ENCODE measurements at regions not wholly inside any gene's neighbourhood (a gene's known extent, or its start where the extent isn't known, plus 50 kb on each side); places are given as distances from the start of the nearest gene placed in this dataset.
A peak's percentile ranks its signal among the peaks of the same experiment; 100 is the strongest.

DNA sequence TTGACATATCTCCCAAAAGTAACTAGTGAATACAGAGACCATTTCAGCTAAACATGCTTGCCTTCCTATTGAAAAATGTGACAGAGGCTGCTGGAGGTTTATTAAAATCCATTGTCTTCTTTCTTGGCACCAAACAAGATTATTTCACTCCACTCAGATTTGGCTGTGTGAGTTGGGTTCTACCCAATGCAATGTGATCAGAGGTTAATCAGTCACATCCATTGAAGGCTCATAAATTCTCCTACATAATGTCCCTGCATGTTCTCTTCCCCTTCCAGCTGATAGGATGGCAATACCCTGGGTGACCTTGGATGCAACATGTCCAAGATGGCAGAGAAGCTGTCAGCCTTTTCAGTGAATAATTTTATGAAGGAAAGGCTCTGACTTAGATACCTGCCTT is 54.5 kb downstream of the TKTL2 start:
- no peak for DNase-seq (ENCODE audit: low spot score in 2 of 2)
- TF ChIP-seq, protein P1, sequence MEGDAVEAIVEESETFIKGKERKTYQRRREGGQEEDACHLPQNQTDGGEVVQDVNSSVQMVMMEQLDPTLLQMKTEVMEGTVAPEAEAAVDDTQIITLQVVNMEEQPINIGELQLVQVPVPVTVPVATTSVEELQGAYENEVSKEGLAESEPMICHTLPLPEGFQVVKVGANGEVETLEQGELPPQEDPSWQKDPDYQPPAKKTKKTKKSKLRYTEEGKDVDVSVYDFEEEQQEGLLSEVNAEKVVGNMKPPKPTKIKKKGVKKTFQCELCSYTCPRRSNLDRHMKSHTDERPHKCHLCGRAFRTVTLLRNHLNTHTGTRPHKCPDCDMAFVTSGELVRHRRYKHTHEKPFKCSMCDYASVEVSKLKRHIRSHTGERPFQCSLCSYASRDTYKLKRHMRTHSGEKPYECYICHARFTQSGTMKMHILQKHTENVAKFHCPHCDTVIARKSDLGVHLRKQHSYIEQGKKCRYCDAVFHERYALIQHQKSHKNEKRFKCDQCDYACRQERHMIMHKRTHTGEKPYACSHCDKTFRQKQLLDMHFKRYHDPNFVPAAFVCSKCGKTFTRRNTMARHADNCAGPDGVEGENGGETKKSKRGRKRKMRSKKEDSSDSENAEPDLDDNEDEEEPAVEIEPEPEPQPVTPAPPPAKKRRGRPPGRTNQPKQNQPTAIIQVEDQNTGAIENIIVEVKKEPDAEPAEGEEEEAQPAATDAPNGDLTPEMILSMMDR (IDR thresholded peaks at IDR 0.05) = no peak
- TF ChIP-seq POLR2A (IDR thresholded peaks at IDR 0.05) = no peak
- no peak for TF ChIP-seq POLR2AphosphoS5 (IDR thresholded peaks at IDR 0.05)
- intact Hi-C loops (cut with DNase I; ENCODE audit: low total_unique reads) = no loop called here
- no peaks in the 10 kb centered on the region for H3K27me3 ChIP-seq
- no peaks in the 10 kb centered on the region for H3K9me3 ChIP-seq
- H3K4me3 ChIP-seq = no peak overlapping the region
- H3K27ac ChIP-seq = no peak overlapping the region
- H3K36me3 ChIP-seq = no peaks in the 10 kb centered on the region
- no peaks in the 10 kb centered on the region for H3K4me1 ChIP-seq

DNA sequence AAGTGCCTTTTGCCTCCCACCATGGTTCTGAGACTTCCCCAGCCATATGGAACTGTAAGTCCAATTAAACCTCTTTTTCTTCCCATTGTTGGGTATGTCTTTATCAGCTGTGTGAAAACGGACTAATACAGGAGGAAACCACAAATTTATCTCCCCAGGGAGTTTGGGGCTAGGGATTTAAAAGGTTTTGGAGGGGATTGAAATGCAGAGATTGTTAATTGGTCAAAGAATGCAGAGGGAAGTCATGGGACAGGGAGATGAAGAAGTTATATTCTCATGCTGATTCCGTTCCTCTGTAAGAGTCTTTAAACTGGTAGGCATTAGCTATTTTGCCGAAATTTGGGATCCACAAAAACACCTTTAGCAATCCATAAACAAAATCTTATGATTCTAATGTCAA is 57.9 kb downstream of the TKTL2 start:
- TF ChIP-seq POLR2A (IDR thresholded peaks at IDR 0.05) = no peak
- TF ChIP-seq, protein P1 (IDR thresholded peaks at IDR 0.05) = no peak
- no peak for TF ChIP-seq POLR2AphosphoS5 (IDR thresholded peaks at IDR 0.05)
- Histone ChIP-seq H3K4me1 (no peaks in the 10 kb centered on the region), H3K4me3 (no peak overlapping the region)

DNA sequence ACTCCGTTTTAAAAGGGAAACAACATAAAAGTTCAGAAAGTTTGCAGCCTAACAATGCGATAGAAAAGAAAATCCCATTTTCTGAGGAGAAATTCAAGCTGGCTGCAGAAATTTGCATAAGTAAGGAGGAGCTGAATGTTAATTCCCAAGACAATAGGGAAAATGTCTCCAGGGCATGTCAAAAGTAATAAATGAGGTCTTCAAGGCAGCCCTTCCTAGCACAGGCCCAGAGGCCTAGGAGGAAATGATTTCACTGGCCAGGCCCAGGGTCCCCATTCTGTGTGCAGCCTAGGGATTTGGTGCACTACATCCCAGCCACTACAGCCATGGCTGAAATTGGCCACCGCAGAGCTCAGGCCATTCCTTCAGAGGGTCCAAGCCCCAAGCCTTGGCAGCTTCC is 59.3 kb downstream of the TKTL2 start:
- H3K4me1 ChIP-seq = no peaks in the 10 kb centered on the region
- H3K27ac ChIP-seq = no peak overlapping the region
- no peak for TF ChIP-seq POLR2AphosphoS5 (IDR thresholded peaks at IDR 0.05)
- TF ChIP-seq, protein P1 (IDR thresholded peaks at IDR 0.05) = no peak
- no peak for TF ChIP-seq POLR2A (IDR thresholded peaks at IDR 0.05)
- DNase-seq (ENCODE audit: low spot score in 2 of 2) = no peak
- H3K27me3 ChIP-seq = no peaks in the 10 kb centered on the region
- no peaks in the 10 kb centered on the region for H3K9me3 ChIP-seq
- intact Hi-C loops (cut with DNase I; ENCODE audit: low total_unique reads) = loop anchor here (5.0 kb wide), 1 partner anchor 297 kb away; no protein-coding TSS in a partner anchor
- no peaks in the 10 kb centered on the region for H3K36me3 ChIP-seq
- H3K4me3 ChIP-seq = no peak overlapping the region

More for the DNA sequence above, 57.9 kb downstream of the TKTL2 start:
- no peak for DNase-seq (ENCODE audit: low spot score in 2 of 2)
- H3K36me3 ChIP-seq = no peaks in the 10 kb centered on the region
- intact Hi-C loops (cut with DNase I; ENCODE audit: low total_unique reads) = no loop called here
- H3K27me3 ChIP-seq = no peaks in the 10 kb centered on the region
- no peak overlapping the region for H3K27ac ChIP-seq
- H3K9me3 ChIP-seq = no peaks in the 10 kb centered on the region

DNA sequence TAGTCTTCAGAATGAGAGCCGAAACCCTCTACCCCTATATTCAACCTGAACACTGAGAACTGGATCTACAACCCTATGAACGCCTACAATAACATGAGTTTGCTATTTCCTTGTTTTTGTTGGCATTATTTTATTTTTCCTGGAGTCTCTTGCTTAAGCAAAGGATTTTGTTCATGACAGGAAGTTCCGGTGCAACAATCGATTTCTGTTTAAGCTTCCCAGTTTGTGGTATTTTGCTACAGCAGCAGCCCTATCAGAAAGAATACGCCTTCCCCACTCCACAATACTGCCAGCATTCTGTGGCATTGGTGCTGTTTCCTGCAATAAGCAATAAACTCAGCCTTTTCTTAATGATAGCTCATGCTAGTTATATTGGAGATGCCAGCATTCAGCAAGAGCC is 60.9 kb downstream of the NPY5R start:
- Histone ChIP-seq H3K27me3 (no peaks in the 10 kb centered on the region), H3K4me1 (no peaks in the 10 kb centered on the region), H3K4me3 (peak overlapping the region in 2 of 3 donors; percentile 2 to 8), H3K9me3 (no peaks in the 10 kb centered on the region), H3K27ac (peak overlapping the region in 1 of 2 donors; percentile 19), H3K36me3 (no peaks in the 10 kb centered on the region)
- intact Hi-C loops (cut with DNase I; ENCODE audit: low total_unique reads) = loop anchor here (10.0 kb wide), 1 partner anchor 490 kb away; no protein-coding TSS in a partner anchor
- no peak for DNase-seq (ENCODE audit: low spot score in 2 of 2)
- TF ChIP-seq POLR2AphosphoS5 (IDR thresholded peaks at IDR 0.05) (no peak), POLR2A (IDR thresholded peaks at IDR 0.05) (no peak)
- TF ChIP-seq, protein P1 (IDR thresholded peaks at IDR 0.05) = no peak

DNA sequence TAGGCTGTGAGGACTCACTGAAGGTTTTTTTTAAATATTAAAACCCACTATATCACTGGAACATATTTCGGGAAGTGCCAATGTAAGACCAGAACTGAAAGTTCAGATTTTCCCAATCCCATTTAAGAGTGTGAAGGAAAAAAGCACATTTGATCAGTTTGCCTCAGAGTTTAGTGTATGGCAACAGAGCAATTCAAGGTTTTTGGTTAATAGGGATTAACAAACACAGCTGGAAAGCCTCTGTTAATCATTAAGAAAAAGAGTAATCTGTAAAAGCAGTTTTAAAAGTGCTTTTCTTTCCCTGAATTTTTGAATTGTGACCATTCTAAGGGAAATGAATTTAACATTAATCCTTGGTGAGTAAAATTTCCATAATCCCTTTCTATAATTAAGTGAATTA is 60.4 kb downstream of the NPY5R start:
- H3K4me3 ChIP-seq = peak overlapping the region in 1 of 3 donors; percentile 8
- intact Hi-C loops (cut with DNase I; ENCODE audit: low total_unique reads) = loop anchor here (10.0 kb wide), 1 partner anchor 489 kb away; no protein-coding TSS in a partner anchor
- DNase-seq (ENCODE audit: low spot score in 2 of 2) = no peak
- peak overlapping the region in 1 of 2 donors; percentile 19 for H3K27ac ChIP-seq
- no peaks in the 10 kb centered on the region for H3K4me1 ChIP-seq
- no peaks in the 10 kb centered on the region for H3K9me3 ChIP-seq
- TF ChIP-seq POLR2A (IDR thresholded peaks at IDR 0.05) = no peak
- TF ChIP-seq, protein P1 (IDR thresholded peaks at IDR 0.05) = no peak
- no peak for TF ChIP-seq POLR2AphosphoS5 (IDR thresholded peaks at IDR 0.05)
- no peaks in the 10 kb centered on the region for H3K27me3 ChIP-seq
- no peaks in the 10 kb centered on the region for H3K36me3 ChIP-seq

Measured in breast epithelium (tissue), 4 donors.